ENCODE measurements at regions not wholly inside any gene's neighbourhood (a gene's known extent, or its start where the extent isn't known, plus 50 kb on each side); places are given as distances from the start of the nearest gene placed in this dataset.

DNA sequence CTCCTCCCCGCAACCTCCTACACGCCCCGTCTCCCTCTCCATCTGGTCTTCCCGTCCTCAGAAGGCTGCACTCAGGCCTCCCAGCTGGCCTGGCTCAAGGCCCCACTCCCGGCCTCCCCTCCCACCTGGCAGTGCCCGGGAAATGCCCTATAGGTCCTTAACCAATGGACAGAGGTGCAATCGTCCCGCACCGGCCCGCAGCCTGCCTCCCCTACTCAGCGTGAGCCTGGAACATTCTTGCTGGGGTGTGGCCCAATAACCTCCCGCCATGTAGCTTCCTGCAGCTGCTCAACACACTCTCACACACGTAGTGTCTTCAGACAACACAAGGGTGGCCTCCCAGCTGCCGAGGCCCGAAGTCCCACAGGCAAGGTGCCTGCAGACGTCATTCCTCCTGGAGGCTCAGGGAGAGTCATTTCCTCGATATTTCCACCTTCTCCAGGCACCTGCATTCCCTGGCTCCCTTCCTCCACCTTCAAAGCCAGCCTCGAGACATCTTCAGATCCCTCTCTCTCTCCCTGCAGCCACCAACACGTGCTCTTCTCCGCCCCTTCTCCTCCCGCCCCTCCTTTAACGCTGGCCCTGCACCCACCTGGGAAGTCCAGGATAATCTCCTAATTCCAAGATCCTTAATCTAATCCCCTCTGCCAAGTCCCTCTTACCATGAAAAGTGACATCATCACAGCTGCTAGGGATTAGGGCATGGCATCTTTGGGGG is 56.2 kb downstream of the ADRA2C start:
- 21% methylated on average over 22 of the region's 22 CpGs for WGBS (ENCODE audit: insufficient coverage, insufficient replicate concordance, low lambda C conversion rate, missing lambda C conversion rate)
- ChIA-PET POLR2A (no interaction called here), SMC1A (ENCODE audit: uncharacterized antibody, unreplicated experiment) (no interaction called here), RAD21 (ENCODE audit: unreplicated experiment) (no interaction called here), CTCF (no interaction called here)
- Histone ChIP-seq H3K9me3 (replicated peaks; ENCODE audit: control insufficient read depth, insufficient read depth, low read length) (no peaks in the 10 kb centered on the region), H3K79me2 (ENCODE audit: control insufficient read depth, insufficient read depth, low read length) (no peaks in the 10 kb centered on the region), H4K20me1 (ENCODE audit: control insufficient read depth, insufficient read depth) (no peaks in the 10 kb centered on the region), H3K9ac (ENCODE audit: control insufficient read depth, insufficient read depth, low read length) (no peak overlapping the region), H3K4me2 (ENCODE audit: control insufficient read depth, insufficient read depth) (no peak overlapping the region), H3K27ac (ENCODE audit: control insufficient read depth, insufficient read depth) (no peak overlapping the region), H3K4me1 (ENCODE audit: control insufficient read depth, insufficient read depth, low read length) (no peaks in the 10 kb centered on the region), H2AFZ (ENCODE audit: control insufficient read depth, low read depth, low read length) (no peak overlapping the region), H3K36me3 (ENCODE audit: control insufficient read depth in 2 of 2, insufficient read depth in 2 of 2, low read length in 1 of 2) (no peaks in the 10 kb centered on the region), H3K27me3 (replicated peaks in 1 of 2; ENCODE audit: control insufficient read depth in 2 of 2, insufficient read depth in 2 of 2, low read length in 1 of 2) (no peaks in the 10 kb centered on the region), H3K4me3 (no peak overlapping the region)
- DNase-seq (ENCODE audit: low read depth, low spot score) (no peak), ATAC-seq (no peak), FAIRE-seq (no peak)
- TF ChIP-seq SREBF1 (IDR thresholded peaks at IDR 0.05; ENCODE audit: low read length): no peak
- TF ChIP-seq, protein P1, sequence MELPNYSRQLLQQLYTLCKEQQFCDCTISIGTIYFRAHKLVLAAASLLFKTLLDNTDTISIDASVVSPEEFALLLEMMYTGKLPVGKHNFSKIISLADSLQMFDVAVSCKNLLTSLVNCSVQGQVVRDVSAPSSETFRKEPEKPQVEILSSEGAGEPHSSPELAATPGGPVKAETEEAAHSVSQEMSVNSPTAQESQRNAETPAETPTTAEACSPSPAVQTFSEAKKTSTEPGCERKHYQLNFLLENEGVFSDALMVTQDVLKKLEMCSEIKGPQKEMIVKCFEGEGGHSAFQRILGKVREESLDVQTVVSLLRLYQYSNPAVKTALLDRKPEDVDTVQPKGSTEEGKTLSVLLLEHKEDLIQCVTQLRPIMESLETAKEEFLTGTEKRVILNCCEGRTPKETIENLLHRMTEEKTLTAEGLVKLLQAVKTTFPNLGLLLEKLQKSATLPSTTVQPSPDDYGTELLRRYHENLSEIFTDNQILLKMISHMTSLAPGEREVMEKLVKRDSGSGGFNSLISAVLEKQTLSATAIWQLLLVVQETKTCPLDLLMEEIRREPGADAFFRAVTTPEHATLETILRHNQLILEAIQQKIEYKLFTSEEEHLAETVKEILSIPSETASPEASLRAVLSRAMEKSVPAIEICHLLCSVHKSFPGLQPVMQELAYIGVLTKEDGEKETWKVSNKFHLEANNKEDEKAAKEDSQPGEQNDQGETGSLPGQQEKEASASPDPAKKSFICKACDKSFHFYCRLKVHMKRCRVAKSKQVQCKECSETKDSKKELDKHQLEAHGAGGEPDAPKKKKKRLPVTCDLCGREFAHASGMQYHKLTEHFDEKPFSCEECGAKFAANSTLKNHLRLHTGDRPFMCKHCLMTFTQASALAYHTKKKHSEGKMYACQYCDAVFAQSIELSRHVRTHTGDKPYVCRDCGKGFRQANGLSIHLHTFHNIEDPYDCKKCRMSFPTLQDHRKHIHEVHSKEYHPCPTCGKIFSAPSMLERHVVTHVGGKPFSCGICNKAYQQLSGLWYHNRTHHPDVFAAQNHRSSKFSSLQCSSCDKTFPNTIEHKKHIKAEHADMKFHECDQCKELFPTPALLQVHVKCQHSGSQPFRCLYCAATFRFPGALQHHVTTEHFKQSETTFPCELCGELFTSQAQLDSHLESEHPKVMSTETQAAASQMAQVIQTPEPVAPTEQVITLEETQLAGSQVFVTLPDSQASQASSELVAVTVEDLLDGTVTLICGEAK (IDR thresholded peaks at IDR 0.05; ENCODE audit: borderline replicate concordance): no peak
- TF ChIP-seq, protein P2, sequence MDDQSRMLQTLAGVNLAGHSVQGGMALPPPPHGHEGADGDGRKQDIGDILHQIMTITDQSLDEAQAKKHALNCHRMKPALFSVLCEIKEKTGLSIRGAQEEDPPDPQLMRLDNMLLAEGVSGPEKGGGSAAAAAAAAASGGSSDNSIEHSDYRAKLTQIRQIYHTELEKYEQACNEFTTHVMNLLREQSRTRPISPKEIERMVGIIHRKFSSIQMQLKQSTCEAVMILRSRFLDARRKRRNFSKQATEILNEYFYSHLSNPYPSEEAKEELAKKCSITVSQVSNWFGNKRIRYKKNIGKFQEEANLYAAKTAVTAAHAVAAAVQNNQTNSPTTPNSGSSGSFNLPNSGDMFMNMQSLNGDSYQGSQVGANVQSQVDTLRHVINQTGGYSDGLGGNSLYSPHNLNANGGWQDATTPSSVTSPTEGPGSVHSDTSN (IDR thresholded peaks at IDR 0.05; ENCODE audit: insufficient replicate concordance, low read depth, low read length): no peak
- TF ChIP-seq PML (IDR thresholded peaks at IDR 0.05; ENCODE audit: low read length): no peak
- no peak for TF ChIP-seq SMAD5 (IDR thresholded peaks at IDR 0.05; ENCODE audit: low read depth)
- TF ChIP-seq, protein P3, sequence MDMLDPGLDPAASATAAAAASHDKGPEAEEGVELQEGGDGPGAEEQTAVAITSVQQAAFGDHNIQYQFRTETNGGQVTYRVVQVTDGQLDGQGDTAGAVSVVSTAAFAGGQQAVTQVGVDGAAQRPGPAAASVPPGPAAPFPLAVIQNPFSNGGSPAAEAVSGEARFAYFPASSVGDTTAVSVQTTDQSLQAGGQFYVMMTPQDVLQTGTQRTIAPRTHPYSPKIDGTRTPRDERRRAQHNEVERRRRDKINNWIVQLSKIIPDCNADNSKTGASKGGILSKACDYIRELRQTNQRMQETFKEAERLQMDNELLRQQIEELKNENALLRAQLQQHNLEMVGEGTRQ (IDR thresholded peaks at IDR 0.05; ENCODE audit: borderline replicate concordance, low read depth, low read length): no peak
- TF ChIP-seq, protein P4, sequence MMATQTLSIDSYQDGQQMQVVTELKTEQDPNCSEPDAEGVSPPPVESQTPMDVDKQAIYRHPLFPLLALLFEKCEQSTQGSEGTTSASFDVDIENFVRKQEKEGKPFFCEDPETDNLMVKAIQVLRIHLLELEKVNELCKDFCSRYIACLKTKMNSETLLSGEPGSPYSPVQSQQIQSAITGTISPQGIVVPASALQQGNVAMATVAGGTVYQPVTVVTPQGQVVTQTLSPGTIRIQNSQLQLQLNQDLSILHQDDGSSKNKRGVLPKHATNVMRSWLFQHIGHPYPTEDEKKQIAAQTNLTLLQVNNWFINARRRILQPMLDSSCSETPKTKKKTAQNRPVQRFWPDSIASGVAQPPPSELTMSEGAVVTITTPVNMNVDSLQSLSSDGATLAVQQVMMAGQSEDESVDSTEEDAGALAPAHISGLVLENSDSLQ (IDR thresholded peaks at IDR 0.05): no peak
- TF ChIP-seq STAT3 (IDR thresholded peaks at IDR 0.05; ENCODE audit: low read depth, low read length): no peak
- TF ChIP-seq NBN (IDR thresholded peaks at IDR 0.05): no peak
- BruUV-seq (replicated peaks): no TSS peak
- intact Hi-C loops (cut with micrococcal nuclease; ENCODE audit: unreplicated experiment) (no loop called here), in situ Hi-C loops (cut with MboI) (no loop called here)

All from GM12878 (cell line).